RWPE2 (cell line): ENCODE measurements at regions not wholly inside any gene's neighbourhood (a gene's known extent, or its start where the extent isn't known, plus 50 kb on each side); places are given as distances from the start of the nearest gene placed in this dataset.

ENCODE experiments used
- ATAC-seq: fragments of 200-7000 bp; cut with Tn5 transposase; 3 replicates; pipeline ENCODE4 v1.9.1; 2021; ENCODE audit warnings: low read depth
- DNase-seq: peaks from one replicate; pipeline ENCODE4 v3.0.0-alpha.2; 2020; ENCODE audit warnings: low spot score
- H3K27ac ChIP-seq: fragments of 450-650 bp; 2 replicates; pipeline ENCODE4 v1.5.1; 2017; ENCODE audit warnings: mild to moderate bottlenecking; ENCODE audit not compliant: poor library complexity, severe bottlenecking
- H3K27me3 ChIP-seq: fragments of 250-450 bp; sonication (Bioruptor Pico); 2 replicates; pipeline ENCODE4 v1.5.1; 2021; ENCODE audit warnings: mild to moderate bottlenecking, moderate library complexity; ENCODE audit not compliant: insufficient read depth, poor library complexity, severe bottlenecking
- H3K36me3 ChIP-seq: fragments of 250-450 bp; sonication (Bioruptor Pico); 2 replicates; pipeline ENCODE4 v1.5.1; 2020; ENCODE audit warnings: low read depth, mild to moderate bottlenecking, moderate library complexity
- H3K4me1 ChIP-seq: fragments of 250-450 bp; sonication (Bioruptor Pico); 2 replicates; pipeline ENCODE4 v1.5.1; 2021; ENCODE audit warnings: mild to moderate bottlenecking, moderate library complexity; ENCODE audit not compliant: insufficient read depth, poor library complexity, severe bottlenecking
- H3K4me3 ChIP-seq: fragments of 250-450 bp; sonication (Bioruptor Pico); 2 replicates; pipeline ENCODE4 v1.5.1; 2021; ENCODE audit warnings: mild to moderate bottlenecking, moderate library complexity; ENCODE audit not compliant: severe bottlenecking
- H3K9me3 ChIP-seq: fragments of 250-450 bp; sonication (Bioruptor Pico); 2 replicates; pipeline ENCODE4 v1.5.1; 2021; ENCODE audit warnings: mild to moderate bottlenecking, moderate library complexity; ENCODE audit not compliant: severe bottlenecking
- CTCF ChIP-seq: fragments of 450-650 bp; IDR thresholded peaks from one replicate; pipeline ENCODE4 v1.5.1; 2017; ENCODE audit warnings: mild to moderate bottlenecking, moderate library complexity; ENCODE audit not compliant: poor library complexity, severe bottlenecking

DNA sequence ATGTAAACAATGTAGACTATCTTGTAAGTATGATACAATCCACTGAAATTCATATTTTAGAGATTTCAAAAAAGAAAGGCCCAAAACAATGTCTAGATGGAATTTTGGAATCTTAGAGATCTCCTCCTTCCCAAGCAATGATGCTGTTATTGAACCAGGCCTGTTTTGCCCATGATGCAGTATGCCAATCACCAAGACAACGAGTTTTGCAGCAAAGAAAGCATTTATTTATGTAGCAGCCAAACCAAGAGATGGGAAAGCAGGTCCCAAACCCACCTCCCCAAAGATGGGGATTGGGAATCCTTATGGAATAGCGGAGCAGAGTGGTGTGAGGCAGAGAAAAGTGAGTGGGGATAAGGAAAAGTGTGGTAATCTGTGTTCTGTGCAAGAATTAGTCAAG lies 197.8 kb upstream of the NT5E start:
- H3K4me1 ChIP-seq, result no peaks in the 10 kb centered on the region
- DNase-seq (no peak), ATAC-seq (no peak)
- no peak for TF ChIP-seq CTCF
- H3K27ac ChIP-seq, result no peak overlapping the region
- H3K36me3 ChIP-seq, result no peaks in the 10 kb centered on the region
- H3K4me3 ChIP-seq, result no peak overlapping the region
- no peaks in the 10 kb centered on the region for H3K27me3 ChIP-seq
- H3K9me3 ChIP-seq, result no peaks in the 10 kb centered on the region

- Histone ChIP-seq H3K9me3 (no peaks in the 10 kb centered on the region), H3K36me3 (no peaks in the 10 kb centered on the region), H3K27ac (no peak overlapping the region), H3K27me3 (no peaks in the 10 kb centered on the region), H3K4me1 (no peaks in the 10 kb centered on the region), H3K4me3 (no peak overlapping the region)
- TF ChIP-seq CTCF, result no peak
- DNase-seq (no peak), ATAC-seq (no peak)
These were observed 198.6 kb upstream of the NT5E start for GRCh38 chr6:85251300-85251699.

- H3K4me3 ChIP-seq, result no peak overlapping the region
- H3K9me3 ChIP-seq, result no peaks in the 10 kb centered on the region
- DNase-seq (no peak), ATAC-seq (no peak)
- no peaks in the 10 kb centered on the region for H3K27me3 ChIP-seq
- no peak overlapping the region for H3K27ac ChIP-seq
- H3K4me1 ChIP-seq, result no peaks in the 10 kb centered on the region
- no peaks in the 10 kb centered on the region for H3K36me3 ChIP-seq
- TF ChIP-seq CTCF, result no peak
These were observed 199.2 kb upstream of the NT5E start for GRCh38 chr6:85250586-85251220.

- DNase-seq (no peak), ATAC-seq (no peak)
- Histone ChIP-seq H3K4me3 (no peak overlapping the region), H3K27ac (no peak overlapping the region), H3K27me3 (no peaks in the 10 kb centered on the region), H3K36me3 (no peaks in the 10 kb centered on the region), H3K9me3 (no peaks in the 10 kb centered on the region), H3K4me1 (no peaks in the 10 kb centered on the region)
- TF ChIP-seq CTCF, result no peak
These were observed 204.9 kb upstream of the NT5E start for GRCh38 chr6:85245004-85245403.

DNA sequence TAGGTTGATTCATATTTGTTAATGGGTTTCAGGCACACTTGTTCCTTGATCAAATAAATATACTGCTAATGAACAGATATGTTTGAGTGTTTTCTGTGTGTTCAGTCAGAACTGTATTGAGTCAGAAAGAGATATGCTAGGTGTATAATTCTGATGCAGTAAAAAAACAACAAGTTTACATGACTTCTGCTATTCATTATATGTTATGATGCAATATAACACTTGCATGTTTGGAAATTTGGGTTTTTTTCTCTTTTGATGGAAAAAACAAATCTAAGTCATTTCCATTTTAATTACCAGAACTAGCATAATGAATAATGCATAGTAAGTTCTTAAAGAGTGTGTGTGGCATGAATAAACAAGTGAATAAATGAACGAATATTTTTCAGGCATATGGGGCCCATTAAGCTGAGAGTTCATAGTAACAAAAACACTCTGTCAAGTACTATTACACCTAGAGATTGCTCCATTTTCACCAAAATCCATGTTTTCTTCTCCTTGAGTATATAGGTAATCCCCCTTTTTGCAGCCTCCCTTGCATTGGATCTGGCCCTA lies 208.3 kb upstream of the NT5E start:
- ATAC-seq, result no peak
- Histone ChIP-seq H3K27ac (no peak overlapping the region), H3K36me3 (no peaks in the 10 kb centered on the region), H3K27me3 (no peaks in the 10 kb centered on the region), H3K4me1 (no peaks in the 10 kb centered on the region), H3K9me3 (no peaks in the 10 kb centered on the region), H3K4me3 (no peak overlapping the region)
- DNase-seq, result no peak
- TF ChIP-seq CTCF, result no peak
